ENCODE measurements at regions not wholly inside any gene's neighbourhood (a gene's known extent, or its start where the extent isn't known, plus 50 kb on each side); places are given as distances from the start of the nearest gene placed in this dataset.

DNA sequence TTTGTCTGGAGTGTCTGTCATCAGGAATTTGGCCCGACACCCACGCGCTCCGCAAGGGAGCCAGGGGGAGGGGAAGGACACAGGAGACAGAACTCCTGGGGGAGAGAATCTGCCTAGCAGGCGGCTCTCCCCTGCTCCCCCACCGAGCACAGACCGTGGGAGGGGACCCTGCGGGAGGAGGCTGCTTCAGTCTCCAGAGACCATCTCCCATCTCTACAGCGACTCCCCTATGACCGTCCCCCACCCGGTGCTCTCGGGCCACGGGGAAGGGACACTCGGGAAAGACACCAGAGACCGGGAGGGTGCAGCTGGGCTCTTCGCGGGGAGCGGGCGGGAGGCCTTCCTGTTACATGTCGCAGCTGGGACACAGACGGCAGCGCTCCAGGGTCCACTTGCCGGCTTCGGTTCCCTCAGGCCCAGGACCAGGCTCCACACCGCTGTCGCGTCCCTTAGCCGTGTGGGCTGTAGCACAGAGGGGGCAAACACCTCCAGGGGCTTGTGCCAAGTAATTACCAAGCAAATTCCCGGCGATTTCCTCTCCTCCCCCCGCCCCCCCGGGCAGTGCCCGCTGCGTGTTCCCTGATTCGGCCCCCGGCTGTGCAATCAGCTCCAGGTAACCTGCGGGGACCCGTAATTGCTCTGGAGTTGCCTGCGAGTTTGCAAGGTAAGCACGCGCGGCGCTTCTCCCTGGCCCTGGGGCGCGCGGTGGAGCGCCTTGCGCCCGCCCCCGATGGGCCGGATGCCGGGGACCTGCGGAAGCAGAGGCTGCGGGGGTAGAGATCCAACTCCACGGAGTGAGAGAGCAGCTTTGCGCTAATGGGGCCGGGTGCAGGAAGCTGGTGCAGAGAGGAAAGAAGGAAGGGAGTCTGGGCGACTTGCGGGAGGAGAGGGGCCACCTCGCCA is 155.1 kb upstream of the CADM1 start:
- no peak for TF ChIP-seq EP300 (IDR thresholded peaks at IDR 0.05)
- no peak for TF ChIP-seq POLR2A (IDR thresholded peaks at IDR 0.05)
- TF ChIP-seq, protein P1, sequence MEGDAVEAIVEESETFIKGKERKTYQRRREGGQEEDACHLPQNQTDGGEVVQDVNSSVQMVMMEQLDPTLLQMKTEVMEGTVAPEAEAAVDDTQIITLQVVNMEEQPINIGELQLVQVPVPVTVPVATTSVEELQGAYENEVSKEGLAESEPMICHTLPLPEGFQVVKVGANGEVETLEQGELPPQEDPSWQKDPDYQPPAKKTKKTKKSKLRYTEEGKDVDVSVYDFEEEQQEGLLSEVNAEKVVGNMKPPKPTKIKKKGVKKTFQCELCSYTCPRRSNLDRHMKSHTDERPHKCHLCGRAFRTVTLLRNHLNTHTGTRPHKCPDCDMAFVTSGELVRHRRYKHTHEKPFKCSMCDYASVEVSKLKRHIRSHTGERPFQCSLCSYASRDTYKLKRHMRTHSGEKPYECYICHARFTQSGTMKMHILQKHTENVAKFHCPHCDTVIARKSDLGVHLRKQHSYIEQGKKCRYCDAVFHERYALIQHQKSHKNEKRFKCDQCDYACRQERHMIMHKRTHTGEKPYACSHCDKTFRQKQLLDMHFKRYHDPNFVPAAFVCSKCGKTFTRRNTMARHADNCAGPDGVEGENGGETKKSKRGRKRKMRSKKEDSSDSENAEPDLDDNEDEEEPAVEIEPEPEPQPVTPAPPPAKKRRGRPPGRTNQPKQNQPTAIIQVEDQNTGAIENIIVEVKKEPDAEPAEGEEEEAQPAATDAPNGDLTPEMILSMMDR (IDR thresholded peaks at IDR 0.05): no peak
- Histone ChIP-seq H3K4me3 (peak overlapping the region; percentile 22 to 51 (median 34)), H3K9me3 (no peaks in the 10 kb centered on the region), H3K27ac (no peak overlapping the region), H3K4me1 (peaks cover 0 to 19% (median 3%) of the 10 kb centered on the region in 4 donors), H3K27me3 (peaks cover 0 to 22% of the 10 kb centered on the region in 2 donors), H3K36me3 (no peaks in the 10 kb centered on the region)
- WGBS, 2 donors: 9 to 16% methylated on average over 22 to 35 of the region's 60 CpGs
- no peak for DNase-seq (ENCODE audit: low spot score in 2 of 2)

DNA sequence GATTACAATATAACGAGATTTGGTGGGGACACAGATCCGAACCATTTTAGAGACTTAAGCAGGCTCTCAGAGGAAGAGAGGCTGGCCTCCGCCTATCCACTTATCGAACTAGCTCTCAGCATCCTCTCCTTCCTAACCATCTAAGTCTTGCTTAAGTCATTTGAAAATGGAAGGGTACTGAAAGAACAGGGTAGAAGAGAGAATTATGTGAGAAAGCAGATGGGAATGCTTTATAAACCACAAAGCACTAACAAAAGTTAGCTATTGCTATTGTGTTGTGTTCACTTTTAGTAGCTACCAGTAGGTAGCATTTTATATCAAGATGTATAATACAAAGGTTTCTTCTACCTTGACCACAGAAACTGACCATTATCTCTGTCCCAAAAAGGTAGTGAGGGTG is 153.4 kb upstream of the CADM1 start:
- Histone ChIP-seq H3K4me1 (peaks cover 0 to 19% (median 3%) of the 10 kb centered on the region in 4 donors), H3K9me3 (no peaks in the 10 kb centered on the region), H3K27ac (no peak overlapping the region), H3K27me3 (peaks cover 0 to 22% of the 10 kb centered on the region in 2 donors), H3K4me3 (no peak overlapping the region), H3K36me3 (no peaks in the 10 kb centered on the region)
- TF ChIP-seq POLR2A (IDR thresholded peaks at IDR 0.05): no peak
- no peak for TF ChIP-seq EP300 (IDR thresholded peaks at IDR 0.05)
- TF ChIP-seq, protein P1 (IDR thresholded peaks at IDR 0.05): no peak
- 98% methylated on average over 4 of the region's 4 CpGs for WGBS, 2 donors
- DNase-seq (ENCODE audit: low spot score in 2 of 2): no peak

DNA sequence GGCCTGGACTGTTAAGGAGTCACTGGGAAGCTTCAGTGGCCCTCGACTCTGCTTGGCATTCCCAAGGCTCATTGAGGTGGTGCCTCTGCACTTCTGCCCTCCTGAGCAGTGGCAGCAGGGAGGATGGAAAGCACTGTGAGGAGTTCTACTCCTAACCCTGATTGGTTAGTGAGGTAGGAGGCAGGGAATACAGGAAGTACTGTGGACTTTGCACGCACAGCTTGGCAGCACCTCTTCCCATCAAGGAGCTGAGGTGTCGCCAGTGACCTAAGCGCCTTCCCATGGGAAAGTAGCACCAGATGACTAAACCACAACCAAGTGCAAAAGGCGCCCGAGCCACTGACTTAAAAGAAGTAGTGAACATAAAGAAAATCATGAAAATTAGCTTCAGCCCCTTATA is 152.5 kb upstream of the CADM1 start:
- DNase-seq (ENCODE audit: low spot score in 2 of 2): no peak
- Histone ChIP-seq H3K27me3 (peaks cover 0 to 22% of the 10 kb centered on the region in 2 donors), H3K9me3 (no peaks in the 10 kb centered on the region), H3K36me3 (no peaks in the 10 kb centered on the region), H3K4me3 (no peak overlapping the region), H3K27ac (no peak overlapping the region), H3K4me1 (peaks cover 0 to 19% (median 3%) of the 10 kb centered on the region in 4 donors)
- TF ChIP-seq POLR2A (IDR thresholded peaks at IDR 0.05) (no peak), EP300 (IDR thresholded peaks at IDR 0.05) (no peak)
- TF ChIP-seq, protein P1 (IDR thresholded peaks at IDR 0.05): no peak
- WGBS, 2 donors: 87 to 88% methylated on average over 6 of the region's 6 CpGs

GRCh38 chr11:115656041-115656440 is 151.8 kb upstream of the CADM1 start:
- no peak for DNase-seq (ENCODE audit: low spot score in 2 of 2)
- TF ChIP-seq POLR2A (IDR thresholded peaks at IDR 0.05) (no peak), EP300 (IDR thresholded peaks at IDR 0.05) (no peak)
- TF ChIP-seq, protein P1 (IDR thresholded peaks at IDR 0.05): no peak
- peaks cover 0 to 22% of the 10 kb centered on the region in 2 donors for H3K27me3 ChIP-seq
- H3K9me3 ChIP-seq: no peaks in the 10 kb centered on the region
- H3K4me1 ChIP-seq: peaks cover 0 to 19% (median 3%) of the 10 kb centered on the region in 4 donors
- no peak overlapping the region for H3K27ac ChIP-seq
- no peaks in the 10 kb centered on the region for H3K36me3 ChIP-seq
- no peak overlapping the region for H3K4me3 ChIP-seq

GRCh38 chr11:115654792-115655191 is 150.6 kb upstream of the CADM1 start:
- Histone ChIP-seq H3K4me1 (peaks cover 0 to 15% (median 3%) of the 10 kb centered on the region in 4 donors), H3K36me3 (no peaks in the 10 kb centered on the region), H3K9me3 (no peaks in the 10 kb centered on the region), H3K27ac (no peak overlapping the region), H3K4me3 (no peak overlapping the region), H3K27me3 (peaks cover 0 to 19% of the 10 kb centered on the region in 2 donors)
- WGBS, 2 donors: 94 to 96% methylated on average over 4 of the region's 4 CpGs
- TF ChIP-seq, protein P1 (IDR thresholded peaks at IDR 0.05): no peak
- no peak for DNase-seq (ENCODE audit: low spot score in 2 of 2)
